NCI-H146 treated with DMSO at 0.1 percent for 48 hours (cell line): ENCODE measurements at regions not wholly inside any gene's neighbourhood (a gene's known extent, or its start where the extent isn't known, plus 50 kb on each side); places are given as distances from the start of the nearest gene placed in this dataset.

Experiments used
- DNase-seq: peaks from one replicate; lab custom pipeline; 2025; ENCODE audit not compliant: unreplicated experiment; lab: John Stamatoyannopoulos, UW

DNA sequence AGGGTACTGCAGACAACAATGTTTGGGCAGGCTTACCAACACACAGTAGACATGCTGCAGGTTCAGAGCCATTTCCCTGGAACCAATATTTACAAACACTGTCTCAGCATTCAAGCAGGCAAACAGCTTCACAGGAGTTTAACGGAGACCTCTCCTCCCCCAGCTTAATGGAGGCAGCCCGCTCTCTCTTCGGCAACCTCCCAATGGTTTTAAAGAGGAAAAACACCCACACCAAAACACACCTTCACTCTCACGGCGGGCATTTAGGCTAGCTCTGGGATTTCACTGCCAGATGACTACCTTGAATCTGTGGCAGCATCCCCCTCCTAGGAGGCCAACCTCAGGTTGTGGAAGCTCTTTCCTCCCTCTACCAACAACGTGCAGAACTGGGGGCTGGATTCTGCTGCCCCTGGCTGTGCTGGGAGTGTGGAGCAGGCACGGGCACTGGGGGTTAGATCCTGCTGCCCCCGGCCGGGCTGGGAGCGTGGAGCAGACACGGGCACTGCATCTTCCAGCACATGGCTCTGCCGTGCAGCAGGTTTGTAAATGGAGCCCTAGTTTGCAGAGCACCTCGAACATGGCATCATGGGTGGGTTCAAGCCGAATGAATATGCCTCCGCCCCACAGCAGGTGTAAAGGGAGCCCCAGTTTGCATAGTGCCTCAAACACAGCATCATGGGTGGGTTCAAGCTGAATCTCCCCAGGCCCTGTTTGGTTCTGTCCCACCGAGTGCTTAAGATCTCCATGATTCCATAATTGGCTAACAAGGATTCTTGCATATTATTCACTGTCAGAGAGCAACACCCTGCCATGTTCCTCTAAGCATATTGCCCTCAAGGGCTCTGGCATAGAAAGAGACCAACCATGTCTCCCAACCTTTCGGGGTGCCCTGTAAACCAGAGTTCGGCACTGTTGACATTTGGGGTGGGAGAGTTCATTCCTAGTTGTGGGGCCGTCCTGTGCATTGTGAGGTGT, 86.4 kb downstream of the RBFOX3 start:
- DNase-seq: no peak

DNA sequence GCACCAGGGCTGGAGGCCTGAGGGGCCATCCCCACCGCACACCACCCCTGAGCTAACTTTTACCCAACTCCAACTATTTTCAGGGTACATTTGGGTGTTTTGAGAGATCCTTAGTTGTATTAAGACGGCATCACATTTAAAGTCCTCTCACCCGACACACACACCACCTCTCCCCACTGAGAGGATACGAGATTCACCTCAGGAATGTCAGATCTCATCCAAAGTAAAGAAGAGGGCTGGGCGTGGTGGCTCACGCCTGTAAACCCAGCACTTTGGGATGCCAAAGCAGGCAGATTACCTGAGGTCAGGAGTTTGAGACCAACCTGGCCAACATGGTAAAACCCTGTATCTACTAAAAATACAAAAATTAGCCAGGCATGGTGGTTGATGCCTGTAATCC, 88.4 kb downstream of the RBFOX3 start:
- DNase-seq: no peak

DNA sequence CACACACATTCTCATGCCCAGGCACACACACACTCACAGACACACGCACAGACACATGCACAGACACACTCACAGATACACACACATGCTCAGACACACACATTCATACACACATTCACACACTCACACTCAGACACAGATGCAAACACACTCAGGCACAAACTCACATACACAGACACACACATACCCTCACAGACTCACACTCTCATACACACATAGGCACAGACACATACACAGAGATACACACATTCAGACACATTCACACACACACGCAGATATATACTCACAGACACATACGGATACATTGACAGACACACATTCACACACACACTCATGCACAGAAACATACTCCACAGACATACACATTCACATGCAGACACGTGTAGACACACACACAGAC, 89.6 kb downstream of the RBFOX3 start:
- DNase-seq: no peak

DNA sequence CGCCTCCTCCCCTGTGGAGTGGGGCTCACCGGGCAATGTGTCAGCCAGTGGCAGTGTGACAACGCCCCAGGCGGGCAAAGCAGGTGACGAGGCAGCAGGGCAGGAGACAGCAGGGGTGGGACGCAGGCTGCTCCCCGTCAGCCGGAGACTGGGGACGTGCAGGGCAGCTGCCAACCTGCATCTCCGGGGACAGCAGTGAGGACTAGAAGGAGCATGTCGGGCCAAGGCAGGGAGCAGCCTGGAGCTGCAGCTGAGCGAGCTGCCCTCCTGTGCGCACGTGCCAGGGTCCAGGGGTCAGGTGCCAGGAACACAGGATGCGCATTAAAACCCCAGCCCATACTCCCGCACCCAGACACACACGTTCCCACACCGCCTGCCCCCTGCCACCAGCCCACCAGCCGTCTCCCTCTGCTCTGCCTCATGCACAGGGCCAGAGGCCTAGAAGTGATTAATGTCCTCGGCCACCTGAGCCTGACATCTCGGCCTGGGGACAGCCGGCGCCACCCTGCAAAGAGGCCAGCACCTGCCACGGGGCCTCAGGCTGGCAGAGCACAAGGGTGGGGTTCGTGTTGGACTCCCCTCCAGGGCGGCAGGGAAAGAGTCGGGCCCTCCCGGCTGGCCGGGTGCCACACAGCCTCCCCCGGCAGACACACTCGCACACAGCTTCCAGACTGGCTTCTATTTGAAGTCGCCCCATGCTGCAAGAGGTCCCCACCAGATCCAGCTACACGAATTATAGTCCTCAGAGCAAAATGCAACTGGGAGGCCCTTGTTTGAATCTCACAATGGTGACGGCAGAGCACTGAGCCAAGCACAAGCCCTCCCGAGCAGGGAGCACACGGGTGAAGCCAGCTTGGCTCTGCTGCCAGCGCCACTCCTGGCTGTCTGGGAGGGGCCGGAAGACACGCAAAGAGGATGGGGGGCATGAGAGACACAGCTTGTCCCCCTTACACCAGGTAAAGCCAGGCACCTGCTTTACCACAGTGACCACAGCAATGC, 90.4 kb downstream of the RBFOX3 start:
- no peak for DNase-seq

DNA sequence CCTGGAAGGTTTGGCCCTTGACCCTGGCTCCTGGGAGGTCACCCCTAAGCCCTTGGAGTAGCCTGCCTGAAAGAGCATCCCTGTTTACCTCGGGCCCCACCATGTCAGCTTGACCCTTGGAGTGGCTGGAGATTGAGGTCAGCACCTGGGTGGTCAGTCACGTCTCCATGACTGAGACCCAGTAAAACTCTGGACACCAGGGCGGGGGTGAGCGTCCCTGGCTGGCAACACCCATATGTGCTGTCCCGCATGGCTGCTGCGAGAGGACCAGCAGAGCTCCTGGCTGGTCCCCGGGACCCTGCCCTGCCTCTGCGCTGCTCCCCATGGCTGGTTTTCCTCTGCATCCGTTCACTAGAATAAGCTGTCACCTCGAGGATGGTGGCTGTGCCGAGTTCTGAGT, 91.2 kb downstream of the RBFOX3 start:
- DNase-seq: no peak

DNA sequence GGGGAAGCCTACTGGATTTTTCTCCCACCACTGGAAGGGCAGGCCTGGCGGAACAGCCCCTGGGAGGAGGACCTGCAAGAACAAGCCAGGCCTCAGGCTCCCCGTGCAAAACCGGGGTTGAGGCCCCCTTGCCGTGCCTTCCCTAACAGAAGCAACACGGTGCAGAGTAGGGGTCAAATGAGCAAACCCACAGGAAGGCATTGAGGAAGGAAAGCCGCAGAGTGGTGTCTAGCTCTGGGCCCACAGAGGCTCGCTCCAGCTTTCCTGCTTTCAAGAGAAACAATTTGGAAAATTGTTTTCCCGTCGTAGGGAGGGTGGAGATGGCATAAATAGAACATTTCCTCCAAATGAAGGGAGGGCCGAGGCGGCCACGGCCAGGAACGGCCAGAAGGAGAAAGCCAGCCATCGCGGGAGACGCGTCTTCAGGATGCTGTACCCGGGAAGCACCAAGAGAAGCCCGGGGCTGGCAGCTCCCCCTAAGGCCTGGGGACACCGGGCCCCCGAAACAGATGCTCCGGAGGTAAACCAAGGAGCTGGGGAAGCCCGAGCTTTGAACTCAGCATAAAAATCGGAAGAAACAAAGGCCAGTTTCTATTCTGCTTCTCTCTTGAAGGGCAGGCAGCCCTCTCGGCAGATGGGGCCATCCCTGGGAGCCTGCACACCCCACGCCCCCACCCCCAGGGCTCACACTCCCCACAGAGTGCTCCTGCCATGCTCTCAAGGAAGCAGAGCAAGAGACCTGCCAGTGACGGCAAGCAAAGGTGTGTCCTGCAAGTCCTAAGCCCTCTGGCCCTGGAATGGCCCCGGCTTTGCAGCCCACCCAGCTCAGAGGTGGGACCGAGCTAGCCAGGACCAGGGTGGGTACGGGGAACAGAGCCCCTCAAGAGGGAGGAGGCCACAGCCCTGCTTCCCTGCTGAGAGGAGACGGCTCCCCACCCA, 92.0 kb downstream of the RBFOX3 start:
- DNase-seq: no peak

DNA sequence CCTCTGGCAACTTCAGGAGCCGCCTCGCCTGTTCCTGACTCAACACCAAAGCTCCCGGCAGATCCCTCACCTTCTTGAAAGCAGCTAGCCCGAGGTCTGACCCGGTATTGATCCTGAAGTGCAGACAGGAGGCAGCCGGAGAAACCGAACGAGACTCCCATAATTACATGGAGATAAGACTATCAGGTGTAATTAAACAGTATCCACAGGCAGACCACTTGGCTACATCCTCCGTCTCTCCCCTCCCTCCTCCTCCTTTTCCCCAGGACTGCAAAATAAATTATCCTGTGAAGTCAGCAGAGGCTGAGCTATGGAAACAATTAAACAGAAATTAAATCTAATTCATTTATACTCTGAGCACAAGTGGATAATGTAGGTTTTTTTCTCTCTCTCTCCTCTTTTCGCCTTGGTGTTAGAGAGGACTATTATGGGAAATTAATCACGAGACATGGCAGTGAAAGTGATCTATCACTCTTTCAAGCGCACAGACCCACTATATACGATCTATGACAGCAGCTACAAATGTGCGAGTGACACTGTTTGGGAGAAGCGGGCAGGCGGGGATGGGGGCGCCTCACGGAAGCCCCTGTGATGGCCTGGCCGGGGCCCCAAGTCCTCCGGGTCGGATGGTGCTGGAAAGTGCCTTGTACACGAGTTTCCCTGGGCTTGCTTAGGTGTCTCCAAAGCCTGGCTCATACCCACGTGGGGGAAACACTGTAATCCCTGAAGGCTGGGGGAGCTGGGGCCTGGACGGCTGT, 92.8 kb downstream of the RBFOX3 start:
- no peak for DNase-seq

DNA sequence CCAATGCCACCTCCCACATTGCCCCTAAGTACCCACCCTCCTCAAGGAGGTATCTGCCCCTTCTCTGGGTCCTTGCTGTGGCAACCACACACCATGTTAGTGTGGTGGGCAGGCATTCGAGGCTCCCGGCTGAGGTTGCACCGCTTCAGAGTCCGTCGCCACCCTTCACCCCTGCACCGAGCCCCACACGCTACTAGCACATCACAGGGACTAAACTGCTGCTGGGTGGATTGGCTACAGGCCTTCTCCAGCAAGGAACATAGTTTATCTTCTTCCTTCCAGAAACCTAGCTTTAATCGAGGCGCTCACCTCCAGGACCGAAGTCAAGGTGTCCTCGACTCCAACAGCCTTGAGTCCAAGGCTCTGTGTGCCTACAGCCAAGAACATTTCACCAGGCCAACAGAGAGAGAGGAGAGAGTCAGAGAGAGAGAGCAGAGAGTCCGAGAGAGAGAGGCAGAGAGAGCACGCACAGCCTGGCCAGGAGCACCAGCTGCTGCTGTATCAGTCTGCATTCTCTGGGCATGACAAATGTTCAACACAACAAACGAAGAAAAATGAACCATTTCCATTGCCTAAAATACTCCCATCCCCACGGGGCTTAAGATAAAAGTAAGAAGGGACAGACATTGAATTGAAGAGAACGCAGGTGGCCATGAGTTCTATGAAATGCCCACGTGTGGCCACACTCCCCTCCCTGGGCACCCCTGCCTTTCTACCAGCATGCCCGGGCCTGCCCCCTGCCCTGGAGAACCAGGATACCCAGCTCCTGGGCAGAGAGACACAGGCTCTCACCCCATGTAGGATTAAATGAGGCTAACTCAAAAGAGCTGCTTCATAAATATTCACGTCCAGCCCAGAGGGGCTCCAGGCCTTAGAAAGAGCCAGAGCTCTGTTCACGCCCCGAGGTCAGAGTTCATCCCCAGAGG, 94.9 kb downstream of the RBFOX3 start:
- no peak for DNase-seq

DNA sequence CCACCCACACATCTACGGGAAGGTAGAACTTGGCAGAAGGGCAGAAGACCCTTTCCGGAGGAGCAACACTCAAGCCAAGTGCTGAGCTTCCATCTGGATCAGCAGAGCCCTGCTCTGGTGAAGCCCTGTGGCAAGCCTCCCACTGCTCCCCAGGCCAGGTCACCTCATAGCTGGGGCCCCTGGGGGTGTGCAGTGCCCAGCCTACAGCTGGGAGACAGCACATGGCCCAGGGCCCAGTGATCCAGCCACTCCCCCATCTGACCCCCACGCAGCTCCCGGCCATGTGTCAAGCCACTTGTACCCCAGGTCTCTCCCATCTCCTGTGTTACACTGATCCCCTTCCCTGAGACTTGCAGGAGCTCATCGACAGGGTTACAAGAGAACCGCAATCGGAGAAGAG, 95.7 kb downstream of the RBFOX3 start:
- DNase-seq: no peak

DNA sequence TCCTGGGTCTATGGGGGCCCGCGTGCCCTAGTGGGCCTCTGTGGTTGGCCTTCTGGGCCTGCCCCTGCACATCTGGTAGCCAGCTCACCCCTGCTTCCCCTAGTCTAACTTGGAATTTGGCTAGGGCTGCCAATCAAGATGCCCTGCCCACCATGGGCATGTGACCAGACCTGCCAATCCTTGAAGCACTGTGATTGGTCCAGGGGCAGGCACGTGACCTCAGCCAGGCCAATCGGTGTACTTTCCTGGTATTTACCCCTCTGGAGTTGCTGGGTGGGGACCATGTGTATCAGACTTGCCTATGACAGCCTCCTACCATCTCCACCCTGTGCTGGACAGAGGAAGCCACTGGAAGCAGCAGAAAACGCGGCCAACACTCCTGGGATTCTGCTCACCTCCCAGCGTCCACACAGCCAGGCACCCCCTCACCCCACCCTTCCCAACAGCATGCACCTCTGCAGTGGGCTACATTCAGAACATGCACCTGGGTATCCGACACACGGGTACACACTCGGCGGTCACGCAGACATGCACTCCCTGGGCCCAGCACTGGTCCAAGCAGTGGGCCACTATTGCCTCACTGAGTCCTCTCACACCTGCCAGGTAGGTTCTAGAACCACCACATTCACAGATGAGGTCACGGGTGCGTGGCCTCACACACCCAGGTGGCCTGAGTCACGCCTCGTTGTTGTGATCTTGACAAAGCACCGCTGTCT, 96.9 kb downstream of the RBFOX3 start:
- DNase-seq: no peak

DNA sequence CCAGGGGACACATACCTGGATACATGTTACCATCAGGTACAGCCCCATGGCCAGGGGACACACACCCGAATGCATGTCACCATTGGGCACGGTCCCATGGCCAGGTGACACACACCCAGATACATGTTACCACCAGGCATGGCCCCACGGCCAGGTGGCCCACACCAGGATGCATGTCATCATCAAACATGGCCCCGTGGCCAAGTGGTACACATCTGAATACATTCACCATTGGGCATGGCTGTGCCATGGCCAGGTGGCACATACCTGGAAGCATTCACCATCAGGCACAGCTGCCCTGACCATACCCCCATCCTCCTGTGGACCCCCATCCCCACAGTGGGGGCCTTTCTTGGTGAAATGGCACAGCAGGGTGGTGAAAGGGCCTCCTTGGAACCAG, 97.6 kb downstream of the RBFOX3 start:
- DNase-seq: no peak

DNA sequence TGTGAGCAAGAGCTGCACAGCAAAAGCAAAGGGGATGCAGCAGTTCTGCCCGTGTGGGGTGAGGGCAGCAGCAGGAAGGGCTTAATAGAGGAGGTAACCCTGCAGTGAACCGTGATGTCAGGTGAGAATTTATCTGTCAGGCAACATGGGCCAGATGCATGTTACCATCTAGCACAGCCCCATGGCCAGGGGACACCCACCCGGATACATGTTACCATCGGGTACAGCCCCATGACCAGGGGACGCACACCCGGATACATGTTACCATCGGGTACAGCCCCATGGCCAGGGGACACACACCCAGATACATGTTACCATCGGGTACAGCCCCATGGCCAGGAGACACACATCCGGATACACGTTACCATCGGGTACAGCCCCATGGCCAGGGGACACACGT, 99.4 kb downstream of the RBFOX3 start:
- no peak for DNase-seq

DNA sequence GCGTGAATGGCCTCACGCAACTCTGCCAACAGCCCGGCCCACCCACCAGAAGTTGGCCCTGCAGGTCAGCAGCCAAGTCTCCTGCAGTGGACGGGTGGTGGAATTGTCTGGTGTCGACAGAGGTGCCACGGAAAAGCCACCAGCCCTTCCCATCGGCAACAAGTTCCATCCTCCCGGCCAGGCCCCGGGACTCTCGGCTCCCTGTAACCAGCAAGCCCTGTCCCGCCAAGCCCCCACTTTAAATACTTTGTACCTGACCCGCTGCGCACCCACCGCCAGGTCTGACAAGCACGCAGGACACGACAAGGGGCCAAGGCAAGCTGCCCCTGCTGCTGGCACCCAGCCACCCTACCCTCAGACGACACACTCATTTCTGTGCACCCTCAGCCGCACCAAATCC, 100.8 kb downstream of the RBFOX3 start:
- DNase-seq: no peak

DNA sequence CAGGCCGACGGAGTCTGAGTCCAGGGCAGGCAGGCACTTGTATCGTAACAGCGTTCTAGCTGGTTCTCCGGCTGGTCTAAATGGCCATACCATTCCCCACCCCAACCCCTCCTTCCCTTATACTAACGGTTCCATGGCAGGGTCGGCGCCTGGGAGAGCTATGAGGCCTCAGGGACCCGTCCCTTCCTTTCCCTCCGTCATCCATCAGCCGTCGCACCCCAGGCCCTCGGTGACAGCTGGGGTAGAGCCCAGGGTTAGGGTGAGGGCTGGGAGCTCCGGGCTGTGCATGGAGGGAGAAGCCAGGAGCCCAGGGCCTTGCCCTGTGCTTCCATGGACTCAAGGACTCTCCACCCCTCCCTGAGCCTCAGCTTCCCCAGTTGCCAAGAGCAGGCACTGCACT, 101.4 kb downstream of the RBFOX3 start:
- no peak for DNase-seq

DNA sequence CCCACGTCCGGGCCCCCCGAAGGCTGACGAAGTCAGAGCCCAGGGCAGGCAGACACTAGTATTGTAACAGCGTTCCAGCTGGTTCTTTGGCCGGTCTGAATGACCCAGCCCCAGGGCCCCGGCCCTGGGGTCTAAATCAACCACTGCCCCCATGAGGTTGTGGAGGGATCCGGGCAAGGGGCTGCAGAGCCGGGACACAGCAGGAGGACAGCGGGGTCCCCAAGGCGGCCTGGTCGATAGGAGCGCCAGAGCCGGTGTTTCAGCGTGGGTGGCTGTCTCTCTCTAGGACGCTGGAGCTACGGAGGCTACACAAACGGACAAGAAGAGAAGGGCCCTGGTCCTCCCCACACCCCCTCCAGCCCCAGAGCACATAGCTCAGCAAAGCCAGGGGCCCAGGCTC, 101.8 kb downstream of the RBFOX3 start:
- DNase-seq: no peak

DNA sequence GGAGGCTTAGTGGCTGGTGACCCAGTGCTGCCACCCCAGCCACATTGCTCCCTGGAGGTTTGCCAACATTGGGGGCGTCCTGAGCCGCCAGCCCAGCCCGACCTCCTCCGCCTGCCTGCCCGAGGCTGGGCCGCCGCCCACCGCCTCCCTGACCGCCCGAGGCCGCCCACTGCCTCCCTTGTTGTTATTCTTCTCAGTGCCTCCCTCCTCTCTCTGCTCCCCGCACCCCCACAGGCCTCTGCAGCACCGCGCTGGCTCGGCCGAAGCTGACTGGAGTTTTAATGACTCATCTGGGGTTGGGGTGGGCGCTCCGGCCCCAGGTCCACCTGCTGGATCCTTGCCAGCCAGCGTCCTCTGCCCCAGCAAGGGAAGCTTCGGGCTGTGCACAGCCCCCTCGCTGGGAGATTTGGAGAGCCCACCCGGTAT, 102.5 kb downstream of the RBFOX3 start:
- DNase-seq: no peak

DNA sequence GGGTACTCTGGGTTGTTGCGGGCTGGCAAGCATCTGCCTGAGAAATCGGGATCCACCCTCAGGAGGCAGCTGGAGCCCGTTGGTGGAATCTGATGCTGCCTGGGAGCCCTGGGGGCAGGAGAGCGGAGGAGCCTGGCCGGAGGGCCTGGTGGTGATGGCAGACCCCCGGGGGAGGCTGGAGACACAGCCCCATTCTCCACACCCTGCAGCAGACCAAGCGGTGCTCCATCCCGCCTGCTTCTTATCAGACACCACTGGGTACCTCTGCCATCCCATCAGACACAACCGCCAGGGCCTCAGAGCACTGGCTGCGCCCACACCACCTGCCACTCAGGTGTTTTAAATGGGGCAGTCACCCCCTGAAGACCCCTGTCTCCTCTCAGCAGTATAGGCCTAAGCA, 103.9 kb downstream of the RBFOX3 start:
- no peak for DNase-seq

DNA sequence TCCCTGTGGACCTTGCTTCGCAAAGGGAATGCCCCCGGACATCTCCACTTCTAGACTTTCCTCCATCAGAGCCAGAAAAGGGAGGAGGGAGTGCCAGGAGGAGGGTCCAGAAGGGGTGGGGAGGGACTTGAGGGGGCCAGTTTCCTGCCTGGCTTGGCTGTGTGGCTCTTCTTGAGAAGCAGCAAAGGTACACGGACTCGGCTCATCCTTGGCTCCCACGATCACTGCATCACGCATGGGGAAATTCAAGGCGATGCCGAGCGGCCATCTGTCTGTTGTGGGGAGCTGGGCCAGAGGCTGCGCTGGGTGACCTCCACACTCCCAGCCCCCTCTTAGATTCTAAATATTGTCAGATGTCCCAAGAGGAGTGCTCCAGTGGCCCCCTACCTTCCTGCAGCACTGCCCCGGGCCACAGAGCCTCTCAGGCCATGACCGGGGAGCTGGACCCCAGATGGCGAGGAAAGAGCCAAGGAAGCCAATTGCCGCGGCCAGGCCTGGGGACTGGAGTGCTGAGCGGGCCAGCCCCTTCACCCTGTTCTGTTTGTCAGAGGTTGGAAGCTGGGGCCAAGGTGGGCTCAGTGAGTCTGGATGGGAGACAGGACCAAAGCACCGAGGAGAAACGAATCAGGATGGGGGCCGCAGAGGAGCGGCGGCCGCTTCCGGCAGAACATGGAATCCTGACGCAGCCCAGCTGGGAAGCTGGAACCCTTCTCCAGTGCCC, 104.5 kb downstream of the RBFOX3 start:
- no peak for DNase-seq
